ENCODE measurements at regions not wholly inside any gene's neighbourhood (a gene's known extent, or its start where the extent isn't known, plus 50 kb on each side); places are given as distances from the start of the nearest gene placed in this dataset.

GRCh38 chr5:144944936-144945335, 774.3 kb downstream of the KCTD16 start (continued):
- TF ChIP-seq CTCF (conservative IDR thresholded peaks at IDR 0.05; ENCODE audit: low read depth in 2 of 2): no peak
- TF ChIP-seq NANOG (IDR thresholded peaks at IDR 0.05; ENCODE audit: borderline replicate concordance): no peak
- TF ChIP-seq ZNF114 (CRISPR knock-in tag; IDR thresholded peaks at IDR 0.05): no peak
- TF ChIP-seq POLR2AphosphoS5 (IDR thresholded peaks at IDR 0.05; ENCODE audit: low read depth): no peak
- TF ChIP-seq REST (IDR thresholded peaks at IDR 0.05; ENCODE audit: unreplicated experiment): no peak
- TF ChIP-seq EZH2 (IDR thresholded peaks at IDR 0.05; ENCODE audit: low read depth, unreplicated experiment): no peak
- no peak for TF ChIP-seq STAT1 (IDR thresholded peaks at IDR 0.05; ENCODE audit: unreplicated experiment)
- TF ChIP-seq, protein P1, sequence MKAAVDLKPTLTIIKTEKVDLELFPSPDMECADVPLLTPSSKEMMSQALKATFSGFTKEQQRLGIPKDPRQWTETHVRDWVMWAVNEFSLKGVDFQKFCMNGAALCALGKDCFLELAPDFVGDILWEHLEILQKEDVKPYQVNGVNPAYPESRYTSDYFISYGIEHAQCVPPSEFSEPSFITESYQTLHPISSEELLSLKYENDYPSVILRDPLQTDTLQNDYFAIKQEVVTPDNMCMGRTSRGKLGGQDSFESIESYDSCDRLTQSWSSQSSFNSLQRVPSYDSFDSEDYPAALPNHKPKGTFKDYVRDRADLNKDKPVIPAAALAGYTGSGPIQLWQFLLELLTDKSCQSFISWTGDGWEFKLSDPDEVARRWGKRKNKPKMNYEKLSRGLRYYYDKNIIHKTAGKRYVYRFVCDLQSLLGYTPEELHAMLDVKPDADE (IDR thresholded peaks at IDR 0.05): no peak
- TF ChIP-seq ZNF331 (CRISPR knock-in tag; IDR thresholded peaks at IDR 0.05; ENCODE audit: low read depth): no peak

DNA sequence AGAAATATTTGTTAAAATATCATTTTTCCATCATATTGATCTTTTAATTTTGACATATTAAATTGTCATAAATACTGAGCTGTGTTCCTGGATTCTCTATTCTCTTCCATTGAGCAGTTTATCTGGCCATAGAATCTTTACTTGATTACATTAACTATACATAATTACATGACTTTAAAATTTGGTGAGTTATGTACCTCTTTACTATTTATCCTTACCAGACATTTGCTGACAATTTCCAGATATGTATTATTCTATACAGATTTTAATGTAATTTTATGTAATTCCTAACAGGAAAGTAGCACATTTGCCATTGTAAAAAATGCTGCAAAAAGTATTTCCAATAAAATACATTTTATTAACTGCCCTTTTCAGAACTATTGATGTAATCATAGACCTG, 770.3 kb downstream of the KCTD16 start:
- Mint-ChIP-seq H3K27ac (no peak overlapping the region), H3K9me3 (no peaks in the 10 kb centered on the region), H3K27me3 (ENCODE audit: insufficient read depth, low read depth, poor library complexity) (no peaks in the 10 kb centered on the region), H3K4me1 (peaks cover 8% of the 10 kb centered on the region), H3K36me3 (ENCODE audit: low read depth) (no peaks in the 10 kb centered on the region), H3K4me3 (no peak overlapping the region)
- Histone ChIP-seq H3K4me1 (ENCODE audit: insufficient read depth) (peaks cover 9% of the 10 kb centered on the region), H3K27me3 (ENCODE audit: insufficient read depth) (no peaks in the 10 kb centered on the region), H3K4me3 (no peak overlapping the region), H3K36me3 (ENCODE audit: insufficient read depth) (no peaks in the 10 kb centered on the region), H3K27ac (ENCODE audit: low read depth) (no peak overlapping the region), H3K79me2 (replicated peaks; ENCODE audit: insufficient read depth) (no peaks in the 10 kb centered on the region), H2AFZ (no peak overlapping the region), H3K9me2 (ENCODE audit: insufficient read depth) (no peaks in the 10 kb centered on the region), H3K4me2 (no peak overlapping the region), H4K20me1 (replicated peaks; ENCODE audit: insufficient read depth) (no peaks in the 10 kb centered on the region), H3F3A (replicated peaks; ENCODE audit: low read depth) (no peaks in the 10 kb centered on the region)
- no peak for DNase-seq (ENCODE audit: low spot score)
- no peak for ATAC-seq
- TF ChIP-seq EZH2phosphoT487 (IDR thresholded peaks at IDR 0.05; ENCODE audit: unreplicated experiment): no peak
- no peak for TF ChIP-seq STAT1 (IDR thresholded peaks at IDR 0.05; ENCODE audit: unreplicated experiment)
- no peak for TF ChIP-seq JUNB (IDR thresholded peaks at IDR 0.05; ENCODE audit: unreplicated experiment)
- TF ChIP-seq CREB1 (CRISPR knock-in tag; IDR thresholded peaks at IDR 0.05; ENCODE audit: low read depth): no peak
- no peak for TF ChIP-seq POLR2AphosphoS5 (IDR thresholded peaks at IDR 0.05; ENCODE audit: low read depth)
- no peak for TF ChIP-seq ZNF331 (CRISPR knock-in tag; IDR thresholded peaks at IDR 0.05; ENCODE audit: low read depth)
- TF ChIP-seq, protein P2, sequence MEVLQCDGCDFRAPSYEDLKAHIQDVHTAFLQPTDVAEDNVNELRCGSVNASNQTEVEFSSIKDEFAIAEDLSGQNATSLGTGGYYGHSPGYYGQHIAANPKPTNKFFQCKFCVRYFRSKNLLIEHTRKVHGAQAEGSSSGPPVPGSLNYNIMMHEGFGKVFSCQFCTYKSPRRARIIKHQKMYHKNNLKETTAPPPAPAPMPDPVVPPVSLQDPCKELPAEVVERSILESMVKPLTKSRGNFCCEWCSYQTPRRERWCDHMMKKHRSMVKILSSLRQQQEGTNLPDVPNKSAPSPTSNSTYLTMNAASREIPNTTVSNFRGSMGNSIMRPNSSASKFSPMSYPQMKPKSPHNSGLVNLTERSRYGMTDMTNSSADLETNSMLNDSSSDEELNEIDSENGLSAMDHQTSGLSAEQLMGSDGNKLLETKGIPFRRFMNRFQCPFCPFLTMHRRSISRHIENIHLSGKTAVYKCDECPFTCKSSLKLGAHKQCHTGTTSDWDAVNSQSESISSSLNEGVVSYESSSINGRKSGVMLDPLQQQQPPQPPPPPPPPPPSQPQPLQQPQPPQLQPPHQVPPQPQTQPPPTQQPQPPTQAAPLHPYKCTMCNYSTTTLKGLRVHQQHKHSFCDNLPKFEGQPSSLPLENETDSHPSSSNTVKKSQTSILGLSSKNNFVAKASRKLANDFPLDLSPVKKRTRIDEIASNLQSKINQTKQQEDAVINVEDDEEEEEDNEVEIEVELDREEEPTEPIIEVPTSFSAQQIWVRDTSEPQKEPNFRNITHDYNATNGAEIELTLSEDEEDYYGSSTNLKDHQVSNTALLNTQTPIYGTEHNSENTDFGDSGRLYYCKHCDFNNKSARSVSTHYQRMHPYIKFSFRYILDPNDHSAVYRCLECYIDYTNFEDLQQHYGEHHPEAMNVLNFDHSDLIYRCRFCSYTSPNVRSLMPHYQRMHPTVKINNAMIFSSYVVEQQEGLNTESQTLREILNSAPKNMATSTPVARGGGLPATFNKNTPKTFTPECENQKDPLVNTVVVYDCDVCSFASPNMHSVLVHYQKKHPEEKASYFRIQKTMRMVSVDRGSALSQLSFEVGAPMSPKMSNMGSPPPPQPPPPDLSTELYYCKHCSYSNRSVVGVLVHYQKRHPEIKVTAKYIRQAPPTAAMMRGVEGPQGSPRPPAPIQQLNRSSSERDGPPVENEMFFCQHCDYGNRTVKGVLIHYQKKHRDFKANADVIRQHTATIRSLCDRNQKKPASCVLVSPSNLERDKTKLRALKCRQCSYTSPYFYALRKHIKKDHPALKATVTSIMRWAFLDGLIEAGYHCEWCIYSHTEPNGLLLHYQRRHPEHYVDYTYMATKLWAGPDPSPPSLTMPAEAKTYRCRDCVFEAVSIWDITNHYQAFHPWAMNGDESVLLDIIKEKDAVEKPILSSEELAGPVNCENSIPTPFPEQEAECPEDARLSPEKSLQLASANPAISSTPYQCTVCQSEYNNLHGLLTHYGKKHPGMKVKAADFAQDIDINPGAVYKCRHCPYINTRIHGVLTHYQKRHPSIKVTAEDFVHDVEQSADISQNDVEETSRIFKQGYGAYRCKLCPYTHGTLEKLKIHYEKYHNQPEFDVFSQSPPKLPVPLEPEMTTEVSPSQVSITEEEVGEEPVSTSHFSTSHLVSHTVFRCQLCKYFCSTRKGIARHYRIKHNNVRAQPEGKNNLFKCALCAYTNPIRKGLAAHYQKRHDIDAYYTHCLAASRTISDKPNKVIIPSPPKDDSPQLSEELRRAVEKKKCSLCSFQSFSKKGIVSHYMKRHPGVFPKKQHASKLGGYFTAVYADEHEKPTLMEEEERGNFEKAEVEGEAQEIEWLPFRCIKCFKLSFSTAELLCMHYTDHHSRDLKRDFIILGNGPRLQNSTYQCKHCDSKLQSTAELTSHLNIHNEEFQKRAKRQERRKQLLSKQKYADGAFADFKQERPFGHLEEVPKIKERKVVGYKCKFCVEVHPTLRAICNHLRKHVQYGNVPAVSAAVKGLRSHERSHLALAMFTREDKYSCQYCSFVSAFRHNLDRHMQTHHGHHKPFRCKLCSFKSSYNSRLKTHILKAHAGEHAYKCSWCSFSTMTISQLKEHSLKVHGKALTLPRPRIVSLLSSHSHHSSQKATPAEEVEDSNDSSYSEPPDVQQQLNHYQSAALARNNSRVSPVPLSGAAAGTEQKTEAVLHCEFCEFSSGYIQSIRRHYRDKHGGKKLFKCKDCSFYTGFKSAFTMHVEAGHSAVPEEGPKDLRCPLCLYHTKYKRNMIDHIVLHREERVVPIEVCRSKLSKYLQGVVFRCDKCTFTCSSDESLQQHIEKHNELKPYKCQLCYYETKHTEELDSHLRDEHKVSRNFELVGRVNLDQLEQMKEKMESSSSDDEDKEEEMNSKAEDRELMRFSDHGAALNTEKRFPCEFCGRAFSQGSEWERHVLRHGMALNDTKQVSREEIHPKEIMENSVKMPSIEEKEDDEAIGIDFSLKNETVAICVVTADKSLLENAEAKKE (CRISPR knock-in tag; IDR thresholded peaks at IDR 0.05): no peak

All from GM23338 (cell line).